ENCODE measurements at regions not wholly inside any gene's neighbourhood (a gene's known extent, or its start where the extent isn't known, plus 50 kb on each side); places are given as distances from the start of the nearest gene placed in this dataset.

DNA sequence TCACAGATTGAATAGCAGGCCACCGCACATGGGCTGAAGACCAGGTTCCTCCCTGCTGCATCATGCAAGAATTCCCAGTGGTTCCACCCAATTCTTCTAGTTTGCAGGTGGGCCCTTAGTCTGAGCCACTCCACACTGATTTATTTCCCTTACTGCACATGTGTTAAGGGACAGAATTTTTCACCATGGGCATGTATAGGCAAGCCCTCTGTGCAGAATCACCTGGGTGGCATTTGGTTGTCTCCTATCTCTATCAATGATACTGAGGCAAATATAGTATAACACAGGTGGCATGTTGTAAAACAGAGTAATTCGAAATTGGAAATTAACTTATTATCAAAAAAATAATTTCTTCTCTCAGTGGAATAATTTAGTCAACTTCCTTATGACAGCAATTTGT is 1892.4 kb downstream of the NCAM2 start:
- DNase-seq (ENCODE audit: low spot score): no peak
- no peak for ATAC-seq
- intact Hi-C loops (cut with DNase I): no loop called here

DNA sequence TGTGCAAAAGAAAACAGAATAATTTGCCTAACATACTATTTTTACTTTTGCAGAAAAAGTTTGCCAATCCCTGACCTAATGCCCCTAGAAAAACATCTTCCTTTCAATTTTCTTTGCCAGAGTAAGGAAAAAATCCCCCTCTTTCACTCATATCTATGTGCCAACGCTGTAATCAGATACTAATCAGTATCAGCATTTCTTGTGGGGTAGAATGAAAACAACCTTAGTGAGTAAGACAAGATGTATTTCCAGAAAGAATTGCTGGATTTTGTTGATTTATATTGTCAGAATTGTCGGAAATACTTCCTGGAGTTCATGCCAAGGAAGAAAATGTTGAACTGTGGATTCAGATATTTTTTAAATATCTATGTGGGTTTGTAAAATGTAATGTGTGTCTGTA is 1893.8 kb downstream of the NCAM2 start:
- ATAC-seq: no peak
- DNase-seq (ENCODE audit: low spot score): no peak
- intact Hi-C loops (cut with DNase I): no loop called here

- DNase-seq (ENCODE audit: low spot score) (no peak), ATAC-seq (no peak)
- intact Hi-C loops (cut with DNase I): no loop called here
These were observed 1894.5 kb downstream of the NCAM2 start for GRCh38 chr21:22892740-22893139.

GRCh38 chr21:22898051-22898665 is 1899.9 kb downstream of the NCAM2 start:
- intact Hi-C loops (cut with DNase I): no loop called here
- DNase-seq (ENCODE audit: low spot score): no peak
- ATAC-seq: no peak

GRCh38 chr21:22900490-22900889 is 1902.3 kb downstream of the NCAM2 start:
- intact Hi-C loops (cut with DNase I): no loop called here
- DNase-seq (ENCODE audit: low spot score) (no peak), ATAC-seq (no peak)

GRCh38 chr21:22903851-22904250 is 1905.6 kb downstream of the NCAM2 start:
- no peak for DNase-seq (ENCODE audit: low spot score)
- intact Hi-C loops (cut with DNase I): no loop called here

DNA sequence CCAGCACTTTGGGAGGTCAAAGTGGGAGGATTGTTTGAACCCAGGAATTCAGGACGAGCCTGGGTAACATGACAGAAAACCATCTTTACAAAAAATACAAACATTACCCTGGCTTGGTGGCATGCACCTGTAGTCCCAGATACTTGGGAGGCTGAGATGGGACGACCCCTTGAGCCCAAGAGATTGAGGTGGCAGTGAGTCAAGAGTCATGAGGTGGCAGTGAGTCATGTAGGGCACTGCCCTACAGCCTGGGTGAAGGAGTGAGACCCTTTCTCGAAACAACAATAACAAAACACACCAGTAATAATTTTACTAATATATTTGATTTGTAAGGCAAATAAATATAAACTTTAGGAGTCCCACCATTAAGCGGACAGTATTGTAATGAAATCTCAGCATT is 1906.2 kb downstream of the NCAM2 start:
- ATAC-seq (no peak), DNase-seq (ENCODE audit: low spot score) (no peak)
- intact Hi-C loops (cut with DNase I): no loop called here

More at GRCh38 chr21:22903851-22904250, 1905.6 kb downstream of the NCAM2 start:
- ATAC-seq: no peak

GRCh38 chr21:22925032-22925431 is 1926.8 kb downstream of the NCAM2 start:
- DNase-seq (ENCODE audit: low spot score) (no peak), ATAC-seq (no peak)
- intact Hi-C loops (cut with DNase I): no loop called here

DNA sequence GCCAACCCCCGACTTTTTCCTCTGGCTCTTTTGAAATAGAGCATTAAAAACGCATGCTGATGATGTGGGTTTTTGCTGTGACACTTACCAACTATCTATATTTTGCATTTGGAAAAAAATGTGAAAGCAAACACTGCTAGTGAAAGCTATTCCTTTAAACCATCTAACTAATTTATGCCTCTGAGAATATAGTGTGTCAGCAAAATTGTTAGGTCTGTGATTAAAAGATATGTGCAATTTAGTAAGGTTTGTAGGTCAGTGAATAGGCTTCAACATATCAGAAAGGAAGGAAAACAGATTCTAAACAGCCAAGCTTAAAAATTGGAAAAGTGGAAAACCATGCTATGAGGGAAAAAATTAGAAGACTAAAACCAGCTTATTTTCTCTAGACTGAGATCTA is 1929.3 kb downstream of the NCAM2 start:
- ATAC-seq: no peak
- intact Hi-C loops (cut with DNase I): no loop called here

DNA sequence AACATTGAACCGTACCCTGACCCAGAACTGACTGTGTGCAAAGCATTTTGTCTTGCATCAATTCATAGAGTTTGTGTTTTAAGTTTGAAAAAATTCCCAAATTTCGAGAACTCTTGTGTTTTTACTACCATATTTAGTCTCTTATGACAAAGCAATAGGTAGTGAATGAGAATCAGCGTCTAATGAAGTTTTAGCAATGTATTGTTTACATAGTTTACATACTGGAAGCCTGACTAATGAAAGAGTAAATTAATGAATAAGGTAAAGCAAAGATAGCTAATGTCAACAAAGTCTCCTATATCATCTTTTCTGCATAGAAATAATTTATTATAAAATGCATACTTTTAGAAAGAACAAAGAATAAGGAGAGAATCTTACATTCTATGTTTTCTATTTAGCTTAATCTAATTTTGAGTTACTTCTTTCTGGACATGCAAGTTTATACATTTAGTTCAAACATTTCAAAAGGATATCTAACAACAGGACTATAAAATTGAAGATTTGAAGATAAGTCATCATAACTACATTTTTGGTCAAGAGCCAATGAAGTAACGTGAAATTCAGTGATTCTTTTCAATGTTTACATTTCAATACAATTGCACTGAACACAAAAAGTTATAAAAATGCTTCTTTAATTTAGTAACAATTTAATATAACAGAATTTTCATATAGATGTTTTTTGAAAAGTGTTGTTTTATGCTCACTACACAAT is 1943.7 kb downstream of the NCAM2 start:
- no peak for DNase-seq (ENCODE audit: low spot score)
- no peak for ATAC-seq
- intact Hi-C loops (cut with DNase I): no loop called here

More for the DNA sequence above, 1929.3 kb downstream of the NCAM2 start:
- DNase-seq (ENCODE audit: low spot score): no peak

DNA sequence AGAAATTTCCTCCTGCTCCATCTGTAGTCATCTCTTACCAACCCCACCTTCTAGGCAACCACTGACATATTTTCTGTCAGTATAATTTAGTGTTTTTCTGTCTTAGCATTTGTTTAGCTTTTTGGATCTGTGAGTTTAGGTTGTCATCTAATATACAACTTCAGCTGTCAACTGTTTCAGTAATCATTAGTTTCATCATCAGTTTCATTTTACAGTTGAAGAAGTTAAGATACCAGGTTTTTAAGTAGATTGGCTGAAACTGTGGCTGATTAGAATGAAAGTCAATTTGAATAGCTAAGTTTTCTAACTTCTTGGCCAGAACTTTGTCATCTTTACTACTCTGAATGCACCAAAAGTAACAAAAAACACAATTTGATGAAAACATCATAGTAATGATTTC is 1957.3 kb downstream of the NCAM2 start:
- intact Hi-C loops (cut with DNase I): no loop called here
- ATAC-seq (no peak), DNase-seq (ENCODE audit: low spot score) (no peak)

DNA sequence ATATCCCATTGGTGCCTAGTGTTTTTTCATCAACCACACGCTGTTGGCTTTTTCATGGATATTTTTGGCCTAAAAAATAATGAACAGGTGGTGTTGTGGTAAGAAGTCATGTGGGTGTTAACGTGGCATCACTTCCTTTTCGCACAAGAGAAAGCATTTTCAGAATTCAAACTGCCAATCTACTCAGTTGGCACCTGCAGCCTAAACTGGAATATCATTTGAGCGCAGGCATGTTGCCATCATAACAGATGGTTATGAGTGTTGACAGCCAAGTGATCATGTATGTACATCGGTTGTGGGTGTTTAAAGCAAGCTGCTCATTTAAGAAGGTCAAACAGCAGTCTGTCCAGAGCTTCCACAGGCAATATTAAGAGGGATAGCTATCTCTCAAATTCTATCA is 1963.0 kb downstream of the NCAM2 start:
- no peak for DNase-seq (ENCODE audit: low spot score)
- no peak for ATAC-seq
- intact Hi-C loops (cut with DNase I): no loop called here

- DNase-seq (ENCODE audit: low spot score) (no peak), ATAC-seq (no peak)
- intact Hi-C loops (cut with DNase I): no loop called here
These were observed 1967.4 kb downstream of the NCAM2 start for GRCh38 chr21:22965455-22966135.

GRCh38 chr21:22981819-22982218 is 1983.6 kb downstream of the NCAM2 start:
- ATAC-seq (no peak), DNase-seq (ENCODE audit: low spot score) (no peak)
- intact Hi-C loops (cut with DNase I): no loop called here

DNA sequence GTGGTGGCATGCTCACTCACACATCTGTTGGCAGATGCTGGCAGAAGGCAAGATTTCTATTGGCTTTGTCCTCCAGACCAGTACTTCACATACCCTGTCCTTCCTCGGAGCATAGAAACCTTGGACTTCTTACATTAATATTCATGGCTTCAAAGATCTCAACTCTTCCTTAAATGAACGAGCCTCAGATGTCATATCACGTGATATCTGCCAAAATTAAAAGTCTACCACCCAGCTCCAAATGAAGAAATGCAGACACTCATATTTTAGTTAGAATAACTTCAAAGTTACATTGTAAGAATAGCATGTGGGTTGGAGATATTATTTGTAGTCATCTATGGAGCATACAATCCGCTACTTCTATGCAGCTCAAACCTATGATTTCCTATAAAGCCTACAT is 1994.9 kb downstream of the NCAM2 start:
- ATAC-seq: no peak
- intact Hi-C loops (cut with DNase I): no loop called here

DNA sequence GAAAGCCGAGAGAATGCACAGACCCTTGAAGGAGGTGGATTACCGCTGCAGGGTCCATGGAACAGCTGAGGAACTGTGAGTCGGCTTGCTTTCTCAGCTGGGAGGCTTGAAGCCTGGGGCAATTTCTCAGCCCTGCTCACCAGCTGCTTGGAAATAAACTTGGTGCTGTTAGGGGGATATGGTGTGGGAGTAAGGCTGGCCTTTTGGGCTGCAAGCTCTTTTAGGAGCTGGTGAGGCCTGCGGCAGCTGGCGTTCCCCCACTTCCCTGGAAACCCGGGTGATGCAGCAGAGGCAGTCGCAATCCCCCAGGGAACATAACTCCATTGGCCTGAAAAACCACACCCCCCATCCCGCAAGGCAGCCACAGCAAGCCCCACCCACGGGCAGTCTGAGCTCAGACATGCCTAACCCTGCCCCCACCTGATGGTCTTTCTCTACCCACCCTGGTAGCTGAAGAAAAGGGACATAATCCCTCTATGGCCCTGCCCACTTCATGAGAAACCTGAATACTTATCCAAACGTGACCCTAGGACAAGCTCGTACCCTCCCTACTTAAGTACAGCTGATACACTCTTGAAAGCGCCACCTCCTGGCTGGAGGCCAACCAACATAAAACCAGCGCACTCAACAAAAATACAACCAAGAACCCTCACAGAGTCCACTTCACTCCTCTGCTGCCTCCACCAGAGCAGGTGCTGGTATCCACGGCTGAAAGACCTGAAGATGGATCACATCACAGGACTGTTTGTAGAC is 1995.8 kb downstream of the NCAM2 start:
- ATAC-seq (no peak), DNase-seq (ENCODE audit: low spot score) (no peak)
- intact Hi-C loops (cut with DNase I): loop anchor here (2.0 kb wide), 1 partner anchor 55 kb away; no protein-coding TSS in a partner anchor

More for the DNA sequence above, 1994.9 kb downstream of the NCAM2 start:
- no peak for DNase-seq (ENCODE audit: low spot score)

GRCh38 chr21:23003951-23004350 is 2005.7 kb downstream of the NCAM2 start:
- ATAC-seq: no peak
- intact Hi-C loops (cut with DNase I): no loop called here
- DNase-seq (ENCODE audit: low spot score): no peak

GRCh38 chr21:23008601-23009202 is 2010.5 kb downstream of the NCAM2 start:
- no peak for DNase-seq (ENCODE audit: low spot score)
- no peak for ATAC-seq
- intact Hi-C loops (cut with DNase I): no loop called here

DNA sequence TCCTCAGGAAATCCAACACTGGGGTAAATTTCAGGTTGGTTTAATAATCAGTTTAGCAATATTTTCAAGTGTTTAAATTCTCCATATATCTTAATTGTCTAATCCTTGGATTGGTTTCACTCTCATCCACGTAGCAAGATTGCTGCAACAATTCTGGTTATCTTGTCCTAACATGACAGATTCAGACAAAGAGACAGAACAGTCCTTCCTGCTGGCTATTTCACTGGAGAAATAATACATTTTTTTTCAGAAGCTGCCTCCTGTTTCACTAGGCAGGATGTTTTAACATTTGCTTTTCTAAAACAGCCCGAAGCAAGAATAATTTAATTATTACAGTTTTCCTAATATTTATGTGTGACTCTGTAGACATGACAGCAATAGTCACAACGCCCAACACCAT is 2011.2 kb downstream of the NCAM2 start:
- no peak for ATAC-seq
- intact Hi-C loops (cut with DNase I): no loop called here
- DNase-seq (ENCODE audit: low spot score): no peak
